PFSK-1 (cell line): ENCODE measurements at regions not wholly inside any gene's neighbourhood (a gene's known extent, or its start where the extent isn't known, plus 50 kb on each side); places are given as distances from the start of the nearest gene placed in this dataset.

Experiments used
- FOXP2 ChIP-seq: optimal IDR thresholded peaks from 2 replicates; pipeline ENCODE3; 2011; ENCODE audit warnings: borderline replicate concordance, control low read depth, inconsistent platforms; ENCODE audit not compliant: insufficient read depth; ENCODE audit errors: extremely low read length, extremely low read depth
- POLR2AphosphoS5 ChIP-seq: IDR thresholded peaks from 2 replicates; pipeline ENCODE4 v1.6.1; 2012; ENCODE audit warnings: low read depth, mild to moderate bottlenecking, control low read depth, low read length, moderate library complexity
- REST ChIP-seq, 2 experiments: IDR thresholded peaks; 2 replicates each; pipeline versions ENCODE4 v1.6.1 to v1.8.0; 2011 to 2012; ENCODE audit warnings: low read depth in 2 of 2, low read length in 2 of 2, control low read depth in 1 of 2, inconsistent platforms in 1 of 2, mild to moderate bottlenecking in 1 of 2, moderate library complexity in 1 of 2; ENCODE audit not compliant: insufficient read depth in 1 of 2
- SIN3A ChIP-seq: IDR thresholded peaks from 2 replicates; pipeline ENCODE4 v1.6.1; 2012; ENCODE audit warnings: mild to moderate bottlenecking, low read length, moderate library complexity, borderline replicate concordance; ENCODE audit not compliant: insufficient read depth
- TAF1 ChIP-seq: IDR thresholded peaks from 2 replicates; pipeline ENCODE4 v1.6.1; 2012; ENCODE audit warnings: low read length, control low read depth, borderline replicate concordance; ENCODE audit not compliant: insufficient read depth

GRCh38 chr10:110355141-110355831, 50.6 kb upstream of the SMNDC1 start:
- TF ChIP-seq SIN3A, result no peak

- TF ChIP-seq POLR2AphosphoS5 (no peak), SIN3A (no peak), TAF1 (no peak), FOXP2 (no peak), REST (IDR thresholded peaks at IDR 0.05; ENCODE audit: insufficient read depth in 1 of 2, low read depth in 2 of 2, low read length in 2 of 2) (no peak)
These were observed 51.4 kb upstream of the SMNDC1 start for GRCh38 chr10:110355922-110356627.

GRCh38 chr10:110356628-110357245, 52.0 kb upstream of the SMNDC1 start:
- peak; percentile 21 for TF ChIP-seq FOXP2
- no peak for TF ChIP-seq REST (IDR thresholded peaks at IDR 0.05; ENCODE audit: insufficient read depth in 1 of 2, low read depth in 2 of 2, low read length in 2 of 2)
- TF ChIP-seq TAF1, result no peak
- TF ChIP-seq POLR2AphosphoS5, result no peak
- TF ChIP-seq SIN3A, result no peak

GRCh38 chr10:110357252-110357780, 52.6 kb upstream of the SMNDC1 start:
- TF ChIP-seq POLR2AphosphoS5 (no peak), TAF1 (no peak), REST (IDR thresholded peaks at IDR 0.05; ENCODE audit: insufficient read depth in 1 of 2, low read depth in 2 of 2, low read length in 2 of 2) (no peak), FOXP2 (no peak), SIN3A (no peak)

- TF ChIP-seq POLR2AphosphoS5, result no peak
- TF ChIP-seq TAF1, result no peak
- no peak for TF ChIP-seq FOXP2
These were observed 53.2 kb upstream of the SMNDC1 start for GRCh38 chr10:110357871-110358270.

GRCh38 chr10:110358278-110358677, 53.6 kb upstream of the SMNDC1 start:
- no peak for TF ChIP-seq POLR2AphosphoS5
- no peak for TF ChIP-seq FOXP2
- TF ChIP-seq REST (IDR thresholded peaks at IDR 0.05; ENCODE audit: insufficient read depth in 1 of 2, low read depth in 2 of 2, low read length in 2 of 2), result no peak
- TF ChIP-seq SIN3A, result no peak
- no peak for TF ChIP-seq TAF1
